GM18909 (cell line): ENCODE measurements at regions not wholly inside any gene's neighbourhood (a gene's known extent, or its start where the extent isn't known, plus 50 kb on each side); places are given as distances from the start of the nearest gene placed in this dataset.

Source experiments
- ATAC-seq: cut with Tn5 transposase; IDR thresholded peaks from one replicate; pipeline ENCODE4 v1.9.1; 2021; ENCODE audit warnings: mild to moderate bottlenecking; ENCODE audit not compliant: unreplicated experiment, poor library complexity

GRCh38 chr22:27639248-27640086, 162.1 kb downstream of the MN1 start:
- ATAC-seq = no peak

- no peak for ATAC-seq
Observed at GRCh38 chr22:27641049-27641795, 160.3 kb downstream of the MN1 start.

- ATAC-seq = no peak
Observed at GRCh38 chr22:27642104-27642800, 159.3 kb downstream of the MN1 start.

- no peak for ATAC-seq
Observed at GRCh38 chr22:27643907-27644306, 157.6 kb downstream of the MN1 start.

GRCh38 chr22:27644566-27644965, 157.0 kb downstream of the MN1 start:
- ATAC-seq = no peak

- ATAC-seq = no peak
Observed at GRCh38 chr22:27647540-27647939, 154.0 kb downstream of the MN1 start.

GRCh38 chr22:27648074-27648473, 153.5 kb downstream of the MN1 start:
- ATAC-seq = no peak

GRCh38 chr22:27648853-27649252, 152.7 kb downstream of the MN1 start:
- no peak for ATAC-seq

GRCh38 chr22:27650572-27650971, 151.0 kb downstream of the MN1 start:
- ATAC-seq = no peak

GRCh38 chr22:27650985-27651384, 150.6 kb downstream of the MN1 start:
- ATAC-seq = no peak

GRCh38 chr22:27651486-27651885, 150.1 kb downstream of the MN1 start:
- ATAC-seq = no peak

GRCh38 chr22:27654546-27655445, 146.8 kb downstream of the MN1 start:
- no peak for ATAC-seq

- ATAC-seq = no peak
Observed at GRCh38 chr22:27655582-27656185, 145.9 kb downstream of the MN1 start.

GRCh38 chr22:27656970-27657369, 144.6 kb downstream of the MN1 start:
- no peak for ATAC-seq

- no peak for ATAC-seq
Observed at GRCh38 chr22:27660306-27660705, 141.2 kb downstream of the MN1 start.

GRCh38 chr22:27662359-27663301, 138.9 kb downstream of the MN1 start:
- no peak for ATAC-seq

- ATAC-seq = no peak
Observed at GRCh38 chr22:27663812-27664211, 137.7 kb downstream of the MN1 start.

- ATAC-seq = no peak
Observed at GRCh38 chr22:27666272-27666997, 135.1 kb downstream of the MN1 start.
